GM12865 (cell line): ENCODE measurements at regions not wholly inside any gene's neighbourhood (a gene's known extent, or its start where the extent isn't known, plus 50 kb on each side); places are given as distances from the start of the nearest gene placed in this dataset.

ENCODE experiments used
- DNase-seq: peaks from one replicate; pipeline ENCODE4 v3.0.0; 2010; ENCODE audit warnings: low read depth
- H3K4me3 ChIP-seq: 2 replicates; pipeline ENCODE4 v1.5.1; 2011; ENCODE audit warnings: mild to moderate bottlenecking, low read depth, low read length, control low read depth
- CTCF ChIP-seq: IDR thresholded peaks from 2 replicates; pipeline ENCODE4 v1.5.1; 2011; ENCODE audit warnings: low read length, control low read depth, low read depth, inconsistent platforms; ENCODE audit not compliant: insufficient read depth; ENCODE audit errors: missing control alignments

GRCh38 chr4:52192001-52192400 lies 140.9 kb downstream of the SPATA18 start:
- no peak for DNase-seq
- TF ChIP-seq CTCF, result no peak
- H3K4me3 ChIP-seq, result no peak overlapping the region

GRCh38 chr4:52192721-52193135 lies 141.6 kb downstream of the SPATA18 start:
- no peak for DNase-seq
- no peak overlapping the region for H3K4me3 ChIP-seq
- TF ChIP-seq CTCF, result no peak

- no peak overlapping the region for H3K4me3 ChIP-seq
- no peak for TF ChIP-seq CTCF
- no peak for DNase-seq
Measured at GRCh38 chr4:52195869-52196268, 144.8 kb downstream of the SPATA18 start.

DNA sequence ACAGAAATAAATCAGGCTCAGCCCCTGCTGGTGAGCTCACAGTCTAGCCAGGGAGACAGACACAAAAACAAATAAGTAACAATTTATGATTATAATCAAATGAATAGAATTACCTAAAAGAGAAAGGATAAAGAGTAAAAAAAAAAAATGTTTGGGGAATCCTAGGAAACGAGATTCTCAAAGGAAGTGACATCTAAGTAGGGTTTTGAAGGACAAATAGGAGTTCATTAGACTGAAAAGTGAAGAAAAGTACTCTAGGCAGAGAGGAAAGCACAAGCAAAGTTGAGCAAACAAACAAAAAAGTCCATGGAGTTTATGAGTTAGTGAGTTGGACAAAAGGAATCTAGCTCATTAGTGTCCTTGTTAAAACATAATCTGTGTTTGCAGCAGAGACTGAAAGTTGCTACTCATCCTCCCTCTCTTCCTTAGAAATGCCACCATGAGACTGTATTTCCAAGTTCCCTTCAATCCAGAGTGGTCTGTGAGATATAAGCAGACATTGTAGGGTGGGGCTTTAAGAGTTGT lies 145.6 kb downstream of the SPATA18 start:
- no peak overlapping the region for H3K4me3 ChIP-seq
- TF ChIP-seq CTCF, result no peak
- no peak for DNase-seq

DNA sequence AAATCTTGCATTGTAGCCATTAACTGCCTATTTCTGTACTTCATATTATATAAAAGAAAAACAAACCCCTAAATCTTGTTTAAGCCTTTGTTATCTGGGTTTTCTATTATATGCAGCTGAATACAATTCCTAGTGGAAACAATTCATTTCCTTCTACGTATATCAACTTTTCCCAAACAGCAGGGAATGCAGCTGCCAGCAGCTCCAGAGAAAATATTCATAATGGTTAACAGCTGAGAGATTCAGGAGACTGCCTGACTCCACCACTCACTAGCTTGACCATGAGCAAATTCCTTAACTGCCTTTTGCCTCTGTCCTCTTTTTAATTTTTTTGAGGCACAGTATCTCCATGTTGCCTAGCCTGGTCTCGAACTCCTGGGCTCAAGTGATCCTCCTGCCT lies 146.2 kb downstream of the SPATA18 start:
- TF ChIP-seq CTCF, result no peak
- no peak overlapping the region for H3K4me3 ChIP-seq
- no peak for DNase-seq

DNA sequence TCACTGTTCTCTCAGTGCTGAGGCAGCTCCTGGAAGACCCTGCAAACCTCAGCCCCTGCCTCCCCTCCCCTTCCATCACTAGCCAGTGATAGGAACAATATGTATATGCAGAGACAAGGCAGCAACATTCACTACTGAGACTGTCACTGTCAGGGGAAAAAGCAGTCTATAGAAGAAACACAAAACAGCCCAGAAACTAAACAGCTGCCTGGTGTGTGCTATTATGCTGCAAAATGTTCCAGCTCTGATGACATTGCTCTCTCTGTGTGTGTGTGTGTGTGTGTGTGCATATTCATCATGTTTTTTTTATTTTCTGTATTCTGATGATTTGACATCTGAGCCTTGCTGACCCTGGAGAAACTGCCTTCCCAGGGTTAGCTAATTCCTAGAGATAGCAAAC lies 147.2 kb downstream of the SPATA18 start:
- H3K4me3 ChIP-seq, result no peak overlapping the region
- TF ChIP-seq CTCF, result no peak
- no peak for DNase-seq

DNA sequence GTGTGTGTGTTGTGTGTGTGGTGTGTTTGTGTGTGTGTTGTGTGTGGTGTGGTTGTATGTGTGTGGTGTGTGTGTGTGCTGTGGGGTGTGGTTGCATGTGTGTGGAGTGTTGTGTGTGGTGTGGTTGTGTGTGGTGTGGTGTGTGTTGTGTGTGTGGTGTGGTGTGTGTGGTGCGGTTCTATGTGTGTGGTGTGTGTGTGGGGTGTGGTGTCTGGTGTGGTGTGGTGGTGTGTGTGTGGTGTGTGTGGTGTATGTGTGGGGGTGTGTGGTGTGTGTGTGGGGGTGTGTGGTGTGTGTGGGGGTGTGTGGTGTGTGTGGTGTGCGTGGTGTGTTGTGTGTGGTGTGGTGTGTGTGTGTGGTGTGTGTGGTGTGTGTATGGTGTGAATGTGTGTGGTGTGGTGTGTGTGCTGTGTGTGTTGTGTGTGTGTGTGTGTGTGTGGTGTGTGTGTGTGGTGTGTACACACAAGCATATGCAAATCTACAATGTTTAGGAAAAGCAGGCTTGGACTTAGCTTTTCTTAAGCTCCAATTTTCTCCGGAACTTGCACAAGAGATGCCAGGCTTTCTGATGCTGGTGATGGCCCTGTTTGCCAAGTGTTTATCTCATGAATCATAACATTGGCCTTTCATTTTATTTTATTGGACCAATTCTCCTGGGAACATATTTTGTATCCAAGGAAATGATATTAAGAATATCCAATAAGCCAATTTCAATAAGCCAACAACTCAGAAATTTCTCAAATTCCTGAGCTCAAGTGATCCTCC lies 148.7 kb downstream of the SPATA18 start:
- no peak for TF ChIP-seq CTCF
- DNase-seq, result no peak
- no peak overlapping the region for H3K4me3 ChIP-seq
